Naive thymus-derived CD4-positive, alpha-beta T cell (primary cell): ENCODE measurements at regions not wholly inside any gene's neighbourhood (a gene's known extent, or its start where the extent isn't known, plus 50 kb on each side); places are given as distances from the start of the nearest gene placed in this dataset.

Experiments used
- ATAC-seq: fragments of 150-1000 bp; cut with Tn5 transposase; 2 replicates; pipeline ENCODE4 v1.10.0; 2021; ENCODE audit warnings: mild to moderate bottlenecking, moderate library complexity
- CTCF ChIA-PET: fragments of 350-600 bp; sonication (Branson Sonifier 250); formaldehyde crosslinking; loops from one replicate; lab custom pipeline; 2021; ENCODE audit warnings: antibody characterized with exemption; lab: Charles Lee
- POLR2A ChIA-PET: fragments of 350-600 bp; sonication (Branson Sonifier 250); formaldehyde crosslinking; loops from one replicate; lab custom pipeline; 2021; ENCODE audit warnings: antibody characterized with exemption, inconsistent platforms; lab: Charles Lee
- DNase-seq, 9 donors: peaks; one replicate each; pipeline versions ENCODE4 v3.0.0 to v3.0.0-alpha.2; 2020 to 2022; ENCODE audit warnings: mixed read lengths in 1 of 9
- H3K27ac ChIP-seq: one replicate; pipeline ENCODE4 v1.7.0; 2013; ENCODE audit warnings: mild to moderate bottlenecking, low read depth, low read length, moderate library complexity
- H3K27me3 ChIP-seq, 2 donors: one replicate each; pipeline ENCODE4 v1.7.0; 2013; ENCODE audit warnings: low read length in 2 of 2, mild to moderate bottlenecking in 2 of 2, moderate library complexity in 2 of 2; ENCODE audit not compliant: control insufficient read depth in 2 of 2, insufficient read depth in 2 of 2
- H3K36me3 ChIP-seq, 3 experiments: 1 replicate in 2 of 3; 2 replicates in 1 of 3; pipeline ENCODE4 v1.7.0; 2013; ENCODE audit warnings: low read length in 3 of 3, mild to moderate bottlenecking in 3 of 3, moderate library complexity in 1 of 3; ENCODE audit not compliant: insufficient read depth in 3 of 3, control insufficient read depth in 2 of 3
- H3K4me1 ChIP-seq, 2 donors: one replicate each; pipeline ENCODE4 v1.7.0; 2013; ENCODE audit warnings: low read length in 2 of 2, mild to moderate bottlenecking in 2 of 2, moderate library complexity in 1 of 2; ENCODE audit not compliant: control insufficient read depth in 2 of 2, insufficient read depth in 2 of 2
- H3K4me3 ChIP-seq: 2 replicates; pipeline ENCODE4 v1.7.0; 2013; ENCODE audit warnings: mild to moderate bottlenecking, low read length
- H3K9me3 ChIP-seq, 3 experiments: 1 replicate in 2 of 3; 2 replicates in 1 of 3; pipeline ENCODE4 v1.7.0; 2013; ENCODE audit warnings: low read length in 3 of 3; ENCODE audit not compliant: control insufficient read depth in 2 of 3
- H3K27ac Mint-ChIP-seq, 9 donors: one replicate each; pipeline ENCODE4 v1.8.0; 2020 to 2022; ENCODE audit warnings: mixed read lengths in 9 of 9, mild to moderate bottlenecking in 8 of 9, moderate library complexity in 5 of 9, inconsistent platforms in 2 of 9
- H3K27me3 Mint-ChIP-seq, 5 donors: one replicate each; pipeline ENCODE4 v1.8.0; 2021 to 2022; ENCODE audit warnings: mixed read lengths in 5 of 5, mild to moderate bottlenecking in 1 of 5
- H3K36me3 Mint-ChIP-seq, 5 donors: one replicate each; pipeline ENCODE4 v1.8.0; 2020 to 2022; ENCODE audit warnings: mixed read lengths in 5 of 5, mild to moderate bottlenecking in 3 of 5, inconsistent platforms in 1 of 5
- H3K4me1 Mint-ChIP-seq, 7 donors: one replicate each; pipeline ENCODE4 v1.8.0; 2020 to 2022; ENCODE audit warnings: mixed read lengths in 7 of 7, mild to moderate bottlenecking in 3 of 7, inconsistent platforms in 1 of 7
- H3K4me3 Mint-ChIP-seq, 10 donors: one replicate each; pipeline ENCODE4 v1.8.0; 2020 to 2022; ENCODE audit warnings: mild to moderate bottlenecking in 10 of 10, mixed read lengths in 10 of 10, moderate library complexity in 6 of 10, inconsistent platforms in 2 of 10
- H3K9me3 Mint-ChIP-seq, 11 donors: one replicate each; pipeline ENCODE4 v1.8.0; 2020 to 2022; ENCODE audit warnings: mixed read lengths in 11 of 11, mild to moderate bottlenecking in 4 of 11, inconsistent platforms in 1 of 11, moderate library complexity in 1 of 11
- intact Hi-C, 2 donors: fragments of 100-400 bp; cut with micrococcal nuclease; formaldehyde crosslinking; loops; one replicate each; pipeline ENCODE4 v1.15.1; 2023

DNA sequence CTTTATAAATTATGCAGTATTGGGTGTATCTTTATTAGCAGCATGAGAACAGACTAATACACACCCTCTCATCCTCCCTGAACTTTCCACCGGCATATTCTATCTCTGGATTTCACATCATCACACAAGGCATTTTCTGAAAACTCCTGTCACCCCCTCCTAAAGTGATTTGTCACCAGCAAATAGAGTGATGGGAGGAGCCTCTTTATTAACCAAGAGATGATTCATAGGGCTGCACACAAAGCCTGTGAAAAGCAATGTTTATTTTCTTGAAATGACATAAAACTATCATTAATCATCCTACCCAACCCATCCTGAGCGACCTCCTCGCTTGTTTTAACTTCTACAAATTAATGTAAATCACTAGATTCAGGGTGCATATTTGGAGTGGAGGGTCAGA is 394.7 kb upstream of the SULF2 start:
- peaks cover 0 to 12% (median 0%) of the 10 kb centered on the region in 5 donors for H3K27me3 Mint-ChIP-seq
- H3K4me3 Mint-ChIP-seq = no peak overlapping the region
- no peaks in the 10 kb centered on the region for H3K36me3 Mint-ChIP-seq
- Histone ChIP-seq H3K27ac (no peak overlapping the region), H3K9me3 (no peaks in the 10 kb centered on the region), H3K27me3 (no peaks in the 10 kb centered on the region), H3K4me3 (no peak overlapping the region), H3K36me3 (no peaks in the 10 kb centered on the region), H3K4me1 (no peaks in the 10 kb centered on the region)
- POLR2A ChIA-PET = no interaction called here
- H3K4me1 Mint-ChIP-seq = no peaks in the 10 kb centered on the region
- DNase-seq = no peak
- CTCF ChIA-PET = no interaction called here
- intact Hi-C loops = loop anchor here in 1 of 2 donors (10.0 kb wide), 1 partner anchor 455 kb away; no protein-coding TSS in a partner anchor
- no peak overlapping the region for H3K27ac Mint-ChIP-seq
- H3K9me3 Mint-ChIP-seq = no peaks in the 10 kb centered on the region
- no peak for ATAC-seq

GRCh38 chr20:48178633-48179032 is 393.4 kb upstream of the SULF2 start:
- Mint-ChIP-seq H3K4me1 (no peaks in the 10 kb centered on the region), H3K27ac (no peak overlapping the region), H3K9me3 (no peaks in the 10 kb centered on the region), H3K36me3 (no peaks in the 10 kb centered on the region), H3K4me3 (no peak overlapping the region), H3K27me3 (peaks cover 0 to 12% (median 0%) of the 10 kb centered on the region in 5 donors)
- ATAC-seq (no peak), DNase-seq (no peak)
- no peaks in the 10 kb centered on the region for H3K27me3 ChIP-seq
- H3K4me3 ChIP-seq = no peak overlapping the region
- no peaks in the 10 kb centered on the region for H3K36me3 ChIP-seq
- CTCF ChIA-PET = no interaction called here
- no peak overlapping the region for H3K27ac ChIP-seq
- H3K4me1 ChIP-seq = no peaks in the 10 kb centered on the region
- POLR2A ChIA-PET = no interaction called here
- intact Hi-C loops = no loop called here
- H3K9me3 ChIP-seq = no peaks in the 10 kb centered on the region

GRCh38 chr20:48177058-48177457 is 391.8 kb upstream of the SULF2 start:
- Histone ChIP-seq H3K27ac (no peak overlapping the region), H3K9me3 (no peaks in the 10 kb centered on the region), H3K4me3 (no peak overlapping the region), H3K36me3 (no peaks in the 10 kb centered on the region), H3K27me3 (no peaks in the 10 kb centered on the region), H3K4me1 (no peaks in the 10 kb centered on the region)
- H3K4me3 Mint-ChIP-seq = no peak overlapping the region
- ChIA-PET CTCF (no interaction called here), POLR2A (no interaction called here)
- no peaks in the 10 kb centered on the region for H3K36me3 Mint-ChIP-seq
- DNase-seq (no peak), ATAC-seq (no peak)
- peaks cover 0 to 2% (median 0%) of the 10 kb centered on the region in 11 donors for H3K9me3 Mint-ChIP-seq
- H3K4me1 Mint-ChIP-seq = no peaks in the 10 kb centered on the region
- H3K27ac Mint-ChIP-seq = no peak overlapping the region
- intact Hi-C loops = no loop called here
- H3K27me3 Mint-ChIP-seq = peaks cover 0 to 16% (median 6%) of the 10 kb centered on the region in 5 donors

DNA sequence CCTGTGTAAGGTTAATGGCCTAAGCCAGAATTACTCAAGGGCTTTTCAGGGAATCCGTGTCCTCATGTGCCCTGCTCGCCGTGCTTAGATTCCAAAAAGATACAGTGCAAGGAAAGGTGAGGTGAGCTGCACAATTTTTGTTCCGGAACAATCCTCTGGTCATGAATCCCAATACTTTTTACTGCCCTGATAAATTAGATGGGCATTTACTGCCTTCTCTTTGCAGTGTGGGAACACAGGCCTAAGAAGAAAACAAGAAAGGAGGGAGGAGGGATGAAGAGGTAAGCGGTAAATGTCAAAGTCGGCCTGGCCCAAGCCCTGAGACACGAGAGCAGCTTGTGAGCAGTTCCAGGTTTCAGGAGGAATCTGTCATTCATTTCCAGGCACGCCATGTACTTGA is 390.9 kb upstream of the SULF2 start:
- CTCF ChIA-PET = no interaction called here
- Mint-ChIP-seq H3K27ac (no peak overlapping the region), H3K36me3 (no peaks in the 10 kb centered on the region), H3K4me3 (no peak overlapping the region), H3K27me3 (peaks cover 0 to 21% (median 6%) of the 10 kb centered on the region in 5 donors), H3K4me1 (no peaks in the 10 kb centered on the region), H3K9me3 (peaks cover 0 to 2% (median 0%) of the 10 kb centered on the region in 11 donors)
- Histone ChIP-seq H3K4me3 (no peak overlapping the region), H3K27me3 (no peaks in the 10 kb centered on the region), H3K9me3 (no peaks in the 10 kb centered on the region), H3K36me3 (no peaks in the 10 kb centered on the region), H3K27ac (no peak overlapping the region), H3K4me1 (no peaks in the 10 kb centered on the region)
- no peak for ATAC-seq
- DNase-seq = no peak
- intact Hi-C loops = no loop called here
- POLR2A ChIA-PET = no interaction called here

- Mint-ChIP-seq H3K27ac (no peak overlapping the region), H3K4me1 (no peaks in the 10 kb centered on the region), H3K27me3 (peaks cover 0 to 24% (median 6%) of the 10 kb centered on the region in 5 donors), H3K4me3 (no peak overlapping the region), H3K9me3 (peaks cover 0 to 2% (median 0%) of the 10 kb centered on the region in 11 donors), H3K36me3 (no peaks in the 10 kb centered on the region)
- intact Hi-C loops = no loop called here
- DNase-seq = no peak
- H3K4me3 ChIP-seq = no peak overlapping the region
- no peak for ATAC-seq
- POLR2A ChIA-PET = no interaction called here
- H3K4me1 ChIP-seq = no peaks in the 10 kb centered on the region
- no peaks in the 10 kb centered on the region for H3K36me3 ChIP-seq
- CTCF ChIA-PET = no interaction called here
- H3K27me3 ChIP-seq = no peaks in the 10 kb centered on the region
- no peaks in the 10 kb centered on the region for H3K9me3 ChIP-seq
- no peak overlapping the region for H3K27ac ChIP-seq
These were observed 390.0 kb upstream of the SULF2 start for GRCh38 chr20:48175261-48175660.

- Histone ChIP-seq H3K9me3 (no peaks in the 10 kb centered on the region), H3K27ac (no peak overlapping the region), H3K4me3 (no peak overlapping the region), H3K27me3 (no peaks in the 10 kb centered on the region), H3K4me1 (no peaks in the 10 kb centered on the region), H3K36me3 (no peaks in the 10 kb centered on the region)
- ChIA-PET CTCF (no interaction called here), POLR2A (no interaction called here)
- no peak overlapping the region for H3K4me3 Mint-ChIP-seq
- intact Hi-C loops = no loop called here
- H3K27me3 Mint-ChIP-seq = peaks cover 0 to 24% (median 6%) of the 10 kb centered on the region in 5 donors
- peaks cover 0 to 2% (median 0%) of the 10 kb centered on the region in 11 donors for H3K9me3 Mint-ChIP-seq
- H3K4me1 Mint-ChIP-seq = no peaks in the 10 kb centered on the region
- no peak for ATAC-seq
- no peak overlapping the region for H3K27ac Mint-ChIP-seq
- DNase-seq = no peak
- no peaks in the 10 kb centered on the region for H3K36me3 Mint-ChIP-seq
These were observed 387.0 kb upstream of the SULF2 start for GRCh38 chr20:48172357-48172702.

GRCh38 chr20:48171626-48172356 is 386.5 kb upstream of the SULF2 start:
- ChIA-PET POLR2A (no interaction called here), CTCF (no interaction called here)
- Mint-ChIP-seq H3K36me3 (no peaks in the 10 kb centered on the region), H3K4me1 (no peaks in the 10 kb centered on the region), H3K27ac (no peak overlapping the region), H3K9me3 (peaks cover 0 to 2% (median 0%) of the 10 kb centered on the region in 11 donors), H3K4me3 (no peak overlapping the region), H3K27me3 (peaks cover 0 to 18% (median 6%) of the 10 kb centered on the region in 5 donors)
- ATAC-seq = no peak
- H3K9me3 ChIP-seq = no peaks in the 10 kb centered on the region
- intact Hi-C loops = no loop called here
- no peaks in the 10 kb centered on the region for H3K36me3 ChIP-seq
- no peaks in the 10 kb centered on the region for H3K4me1 ChIP-seq
- no peak for DNase-seq
- H3K27me3 ChIP-seq = no peaks in the 10 kb centered on the region
- no peak overlapping the region for H3K4me3 ChIP-seq
- H3K27ac ChIP-seq = no peak overlapping the region
